Erythroblast (primary cell): ENCODE measurements at regions not wholly inside any gene's neighbourhood (a gene's known extent, or its start where the extent isn't known, plus 50 kb on each side); places are given as distances from the start of the nearest gene placed in this dataset.

ENCODE experiments used
- GATA1 ChIP-seq: IDR thresholded peaks from 2 replicates; pipeline ENCODE4 v1.6.1; 2011; ENCODE audit warnings: low read depth, mild to moderate bottlenecking, control low read depth, low read length, moderate library complexity
- POLR2A ChIP-seq: IDR thresholded peaks from 2 replicates; pipeline ENCODE4 v1.6.1; 2011; ENCODE audit warnings: mild to moderate bottlenecking, low read length

DNA sequence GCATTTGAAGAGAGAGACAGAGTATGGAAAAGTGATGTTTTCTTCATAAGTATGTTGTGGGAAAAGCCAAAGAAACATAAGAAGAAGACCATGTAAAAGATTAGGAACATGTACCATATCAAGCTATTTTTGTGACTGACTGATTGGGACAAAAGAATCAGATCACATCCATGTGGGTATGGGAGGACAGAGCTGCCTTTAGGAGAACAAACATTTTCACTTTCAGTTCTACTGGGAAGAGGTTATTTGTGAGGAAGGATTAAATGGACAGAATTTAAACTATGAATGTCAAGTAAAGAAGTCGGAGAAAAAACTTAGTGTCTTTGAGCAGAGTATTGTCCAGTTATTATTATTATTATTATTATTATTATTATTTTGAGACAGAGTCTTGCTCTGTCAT is 124.4 kb upstream of the HCRTR2 start:
- no peak for TF ChIP-seq POLR2A
- TF ChIP-seq GATA1, result no peak
